Activated CD4-positive, alpha-beta T cell treated with anti-CD3 and anti-CD28 coated beads, Interleukin-2, amount 50 U/mL, for 48 hours (primary cell): ENCODE measurements at regions not wholly inside any gene's neighbourhood (a gene's known extent, or its start where the extent isn't known, plus 50 kb on each side); places are given as distances from the start of the nearest gene placed in this dataset.
"Not testable (repeated sequence)": the region's sequence is repeated elsewhere in the genome, so short reads cannot be mapped to it uniquely, and the experiment has no call there.

Source experiments
- DNase-seq, 2 experiments: peaks; one replicate each; pipeline ENCODE4 v3.0.0-alpha.2; 2020

DNA sequence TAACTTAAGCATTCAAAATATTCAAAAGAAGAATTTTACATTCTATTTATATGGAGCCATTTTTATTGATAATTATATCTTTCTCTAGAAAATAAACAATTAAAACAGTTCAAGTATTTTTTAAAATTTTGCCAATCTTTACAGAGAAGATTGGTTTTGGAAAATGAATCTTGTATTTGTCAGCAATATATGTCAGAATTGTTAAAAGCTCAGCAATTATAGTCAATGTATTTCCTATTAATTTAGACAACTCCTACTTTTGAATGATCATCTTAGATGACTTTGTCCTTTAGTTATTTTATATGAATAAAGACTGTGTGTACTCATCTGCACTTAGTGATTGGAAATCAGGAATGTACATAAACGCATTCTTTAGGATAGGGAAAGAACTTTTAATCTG is 223.9 kb upstream of the MAD2L1 start:
- DNase-seq = no peak

- no peak for DNase-seq
These were observed 220.2 kb upstream of the MAD2L1 start for GRCh38 chr4:120286813-120287212.

DNA sequence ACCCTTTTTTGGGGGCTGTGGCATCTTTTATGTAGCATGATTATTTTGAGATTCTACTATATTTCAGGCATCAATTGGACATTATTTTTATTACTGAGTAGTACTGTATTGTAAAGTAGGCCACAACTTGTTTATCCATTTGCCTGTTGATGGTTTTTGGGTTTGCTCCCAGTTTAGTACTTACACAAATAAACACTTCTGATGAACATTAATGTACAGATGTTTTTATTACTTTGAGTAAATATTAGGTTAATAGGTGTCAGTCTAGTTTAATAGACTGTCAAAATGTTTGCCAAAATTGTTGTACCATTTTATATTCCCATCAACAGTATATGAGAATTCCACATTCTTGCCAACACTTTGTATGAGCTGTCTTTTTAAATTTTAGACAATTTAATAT is 214.9 kb upstream of the MAD2L1 start:
- DNase-seq = no peak

DNA sequence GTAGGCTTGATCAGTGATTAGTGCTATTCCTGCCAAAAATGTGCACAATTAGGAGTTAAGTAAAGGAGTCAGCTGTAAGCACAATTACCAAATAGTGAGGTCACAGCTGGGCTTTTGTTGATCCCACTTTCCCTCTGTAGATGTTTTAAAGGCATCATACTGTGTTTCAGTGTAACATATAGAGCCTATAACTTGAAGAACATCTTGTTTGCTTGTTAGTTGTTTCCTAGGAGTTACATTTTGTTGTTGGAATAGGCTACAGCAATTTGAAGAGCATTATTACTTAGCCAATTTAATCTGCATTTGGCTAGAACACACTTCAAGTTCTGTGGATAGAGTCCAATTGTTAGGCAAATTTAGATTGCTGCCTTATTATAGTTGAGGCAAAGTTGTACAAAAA is 210.7 kb upstream of the MAD2L1 start:
- no peak for DNase-seq

- DNase-seq = no peak
These were observed 200.0 kb upstream of the MAD2L1 start for GRCh38 chr4:120266602-120267001.

DNA sequence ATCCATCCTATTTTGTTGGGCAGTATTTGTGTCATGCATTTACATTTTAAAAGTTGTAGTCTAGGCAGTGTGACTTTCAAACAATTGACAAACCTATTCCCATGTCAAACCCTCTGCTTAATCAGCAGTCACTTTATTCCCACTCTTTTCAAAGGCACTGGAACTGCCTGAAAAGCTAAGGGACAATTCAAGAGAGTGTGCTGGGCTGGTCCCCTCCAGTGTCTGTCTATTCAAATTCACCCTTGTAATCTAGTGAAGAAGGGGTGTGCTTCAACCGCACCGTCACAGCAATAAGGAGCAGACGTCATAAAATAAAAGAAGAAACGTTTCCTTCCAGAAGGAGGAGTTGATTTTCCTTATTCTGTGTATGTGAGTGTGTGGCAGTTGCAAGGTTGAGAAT is 197.0 kb upstream of the MAD2L1 start:
- no peak for DNase-seq

DNA sequence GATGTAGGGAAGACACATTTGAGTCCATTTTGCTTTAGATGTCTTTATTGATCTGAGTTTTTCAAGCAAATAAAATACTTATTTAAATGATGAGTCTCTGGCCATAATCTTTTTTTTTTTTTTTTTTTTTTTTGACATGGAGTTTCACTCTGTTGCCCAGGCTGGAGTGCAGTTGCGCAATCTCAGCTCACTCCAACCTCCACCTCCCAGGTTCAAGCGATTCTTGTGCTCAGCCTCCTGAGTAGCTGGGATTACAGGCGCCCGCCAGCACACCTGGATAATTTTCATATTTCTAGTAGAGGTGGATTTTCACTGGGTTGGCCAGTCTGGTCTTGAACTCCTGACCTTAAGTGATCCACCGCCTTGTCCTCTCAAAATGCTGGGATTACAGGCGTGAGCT is 194.5 kb upstream of the MAD2L1 start:
- no peak for DNase-seq

DNA sequence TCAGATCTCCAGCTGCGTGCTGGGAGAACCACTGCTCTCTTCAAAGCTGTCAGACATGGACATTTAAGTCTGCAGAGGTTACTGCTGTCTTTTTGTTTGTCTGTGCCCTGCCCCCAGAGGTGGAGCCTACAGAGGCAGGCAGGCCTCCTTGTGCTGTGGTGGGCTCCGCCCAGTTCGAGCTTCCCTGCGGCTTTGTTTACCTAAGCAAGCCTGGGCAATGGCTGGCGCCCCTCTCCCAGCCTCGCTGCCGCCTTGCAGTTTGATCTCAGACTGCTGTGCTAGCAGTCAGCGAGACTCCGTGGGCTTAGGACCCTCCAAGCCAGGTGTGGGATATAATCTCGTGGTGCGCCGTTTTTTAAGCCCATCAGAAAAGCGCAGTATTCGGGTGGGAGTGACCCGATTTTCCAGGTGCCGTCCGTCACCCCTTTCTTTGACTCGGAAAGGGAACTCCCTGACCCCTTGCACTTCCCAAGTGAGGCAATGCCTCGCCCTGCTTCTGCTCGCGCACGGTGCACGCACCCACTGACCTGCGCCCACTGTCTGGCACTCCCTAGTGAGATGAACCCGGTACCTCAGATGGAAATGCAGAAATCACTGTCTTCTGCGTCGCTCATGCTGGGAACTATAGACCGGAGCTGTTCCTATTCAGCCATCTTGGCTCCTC is 189.6 kb upstream of the MAD2L1 start:
- not testable (repeated sequence) for DNase-seq

DNA sequence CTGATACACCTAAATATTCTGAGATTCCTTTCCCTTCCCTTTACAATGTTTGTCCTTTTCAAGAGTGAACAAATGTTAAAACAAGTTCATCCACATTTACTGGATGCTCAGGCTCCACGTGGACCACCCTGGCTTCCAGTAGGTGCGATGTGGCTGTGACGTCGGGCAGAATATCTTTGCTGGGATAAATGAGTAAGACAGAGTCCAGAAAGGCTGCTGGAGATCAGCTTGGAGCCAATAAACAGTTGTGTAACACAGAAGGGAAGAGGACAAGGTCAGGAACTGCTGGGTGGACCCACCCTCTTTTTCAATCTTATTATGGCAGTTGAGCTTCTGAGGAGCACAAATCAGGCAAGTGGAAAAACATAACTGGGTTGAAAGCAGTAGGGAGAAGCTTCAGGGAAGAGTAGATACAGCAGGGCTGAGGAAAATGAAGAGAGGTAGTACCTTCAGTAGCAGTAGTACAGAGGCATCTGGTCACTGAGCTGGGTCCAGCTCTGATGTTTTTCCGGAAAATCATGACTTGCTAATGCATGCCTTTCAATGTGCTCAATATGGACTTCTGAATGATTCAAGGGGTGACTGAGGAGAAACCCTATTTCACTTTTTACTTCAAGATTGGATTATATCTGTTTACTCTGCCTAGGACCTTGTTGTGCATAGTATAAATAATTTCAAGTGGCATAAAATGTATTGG is 171.8 kb upstream of the MAD2L1 start:
- no peak for DNase-seq

- DNase-seq = no peak
These were observed 170.2 kb upstream of the MAD2L1 start for GRCh38 chr4:120236873-120237272.

- no peak for DNase-seq
These were observed 165.4 kb upstream of the MAD2L1 start for GRCh38 chr4:120232050-120232449.

DNA sequence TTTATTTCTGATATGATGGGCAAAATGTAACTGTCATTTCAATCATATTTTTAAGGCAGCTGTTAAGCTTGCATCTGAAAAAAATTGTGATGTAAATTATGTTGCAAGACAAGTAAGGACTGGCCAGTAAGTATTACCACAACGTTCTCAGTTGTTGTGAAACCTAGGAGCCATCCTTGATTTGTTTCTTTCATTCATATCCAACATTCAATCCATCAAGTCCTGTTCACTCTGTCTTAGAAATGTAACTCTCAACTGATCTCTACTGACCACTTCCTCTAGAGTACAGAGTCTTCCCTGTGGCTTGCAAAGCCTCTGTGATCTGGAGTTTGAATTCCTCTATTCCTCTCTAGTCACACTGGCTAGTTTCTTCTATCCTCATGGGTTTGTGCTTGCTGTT is 161.4 kb upstream of the MAD2L1 start:
- no peak for DNase-seq

GRCh38 chr4:120227554-120227953 is 160.9 kb upstream of the MAD2L1 start:
- no peak for DNase-seq

DNA sequence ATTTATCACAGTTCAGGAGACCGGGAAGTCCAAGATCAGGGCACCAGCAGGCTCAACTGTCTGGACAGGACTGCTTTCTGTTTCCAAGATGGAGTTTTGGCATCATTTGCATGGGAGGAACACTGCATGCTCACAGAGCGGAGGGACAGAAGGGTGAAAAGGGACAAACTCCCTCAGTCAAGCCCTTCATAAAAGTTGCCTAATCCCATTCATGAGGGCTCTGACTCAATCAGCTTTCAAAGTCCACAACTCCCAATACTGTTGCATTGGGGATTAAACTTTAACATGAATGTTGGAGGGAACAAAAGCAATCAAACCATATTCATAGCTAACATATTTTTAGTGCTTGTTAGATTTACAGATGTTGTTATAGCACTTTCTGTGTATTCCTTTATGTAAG is 158.9 kb upstream of the MAD2L1 start:
- DNase-seq = no peak

DNA sequence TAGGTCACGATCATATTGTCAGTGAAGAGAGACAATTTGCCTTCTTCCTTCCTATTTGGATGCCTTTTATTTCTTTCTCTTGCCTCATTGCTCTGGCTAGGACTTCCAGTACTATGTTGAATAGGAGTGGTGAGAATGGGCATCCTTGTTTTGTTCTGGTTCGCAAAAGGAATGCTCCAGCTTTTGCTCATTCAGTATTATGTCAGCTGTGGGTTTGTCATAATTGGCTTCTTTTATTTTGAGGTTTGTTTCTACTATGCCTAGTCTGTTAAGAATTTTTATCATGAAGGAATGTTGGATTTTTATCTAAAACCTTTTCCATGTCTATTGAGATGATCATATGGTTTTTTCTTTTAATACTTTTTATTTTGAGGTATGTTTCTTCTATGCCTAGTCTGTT is 152.3 kb upstream of the MAD2L1 start:
- no peak for DNase-seq

DNA sequence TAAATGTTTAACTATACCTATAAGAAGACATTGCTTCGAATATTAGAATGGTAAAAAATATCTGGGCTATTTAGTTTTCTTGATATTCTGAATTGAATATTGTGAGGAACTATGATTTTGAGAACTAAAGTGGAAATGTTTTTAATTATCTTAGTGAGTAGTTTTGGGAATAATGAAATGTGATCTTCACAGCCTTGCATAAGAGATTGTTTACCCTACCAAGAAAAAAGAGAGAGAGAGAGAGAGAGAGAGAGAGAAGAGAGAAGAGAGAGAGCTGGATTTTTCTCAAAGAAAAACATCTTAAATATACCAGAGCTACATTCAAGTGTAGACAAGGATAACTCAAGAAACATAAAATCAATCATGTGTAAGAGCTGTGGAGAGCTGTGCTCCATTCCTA is 148.7 kb upstream of the MAD2L1 start:
- DNase-seq = no peak

DNA sequence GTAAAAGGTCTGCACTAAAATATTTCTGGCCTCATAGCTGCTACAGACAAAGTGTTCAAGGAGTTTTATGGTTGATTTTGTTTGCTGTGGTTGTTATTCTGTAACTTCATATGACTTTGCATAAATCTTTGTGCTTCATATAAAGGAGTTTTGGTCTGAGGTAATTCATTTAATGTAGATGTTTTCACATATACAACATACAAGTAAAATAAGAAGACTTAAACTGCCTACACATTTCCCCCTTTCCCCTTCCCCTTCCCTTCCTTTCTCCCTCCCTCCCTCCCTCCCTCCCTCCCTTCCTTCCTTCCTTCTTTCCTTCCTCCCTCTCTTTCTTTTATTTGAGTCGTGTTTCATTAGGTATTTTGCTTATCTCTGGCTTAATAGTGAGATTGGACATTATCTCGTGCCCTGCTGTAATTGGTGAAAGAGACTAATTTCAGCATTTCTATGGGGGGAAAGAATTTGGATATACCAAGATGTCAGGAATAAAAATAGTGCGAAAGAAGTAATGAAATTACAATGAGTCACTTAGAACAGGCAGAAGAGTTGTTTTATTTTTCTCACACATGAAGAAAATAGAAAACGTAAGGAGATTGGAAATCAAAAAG is 144.9 kb upstream of the MAD2L1 start:
- DNase-seq = no peak

DNA sequence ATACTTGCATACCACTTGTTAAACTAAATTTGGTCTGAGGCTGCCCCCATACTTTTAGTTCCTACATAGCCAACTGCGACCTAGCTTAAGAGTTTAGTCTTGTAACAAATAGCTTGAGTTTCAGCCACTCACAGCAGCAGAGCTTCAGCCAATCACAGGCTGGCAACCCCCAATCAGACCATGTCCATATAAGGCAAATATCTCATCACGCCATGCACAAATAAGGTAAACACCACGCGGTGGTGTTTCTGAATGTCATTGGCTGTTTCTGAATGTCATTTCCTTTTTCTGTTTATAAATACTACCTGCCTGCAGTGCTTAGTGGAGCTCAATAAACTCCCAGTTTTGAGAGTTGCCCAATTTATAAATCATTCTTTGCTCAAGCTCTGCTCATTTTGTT is 143.1 kb upstream of the MAD2L1 start:
- DNase-seq = no peak

GRCh38 chr4:120207021-120207420 is 140.4 kb upstream of the MAD2L1 start:
- no peak for DNase-seq

DNA sequence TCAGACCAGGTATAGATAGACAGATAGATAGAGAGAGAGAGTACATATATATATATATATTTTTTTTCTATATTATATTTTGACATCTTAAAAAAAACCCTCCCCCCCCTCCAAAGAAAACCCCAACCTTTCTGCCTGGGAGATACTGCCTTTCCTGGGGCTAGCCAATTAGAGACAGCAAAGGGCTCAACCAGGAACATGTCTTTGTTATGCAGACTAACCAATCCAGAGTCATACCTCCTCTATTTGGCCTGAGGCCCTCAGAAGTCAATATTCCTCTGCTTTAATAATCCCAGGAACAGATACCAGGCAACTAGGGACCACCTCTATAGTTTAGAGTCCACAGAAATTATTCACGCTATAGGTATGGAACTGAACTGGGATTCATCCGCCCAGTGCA is 135.6 kb upstream of the MAD2L1 start:
- no peak for DNase-seq

DNA sequence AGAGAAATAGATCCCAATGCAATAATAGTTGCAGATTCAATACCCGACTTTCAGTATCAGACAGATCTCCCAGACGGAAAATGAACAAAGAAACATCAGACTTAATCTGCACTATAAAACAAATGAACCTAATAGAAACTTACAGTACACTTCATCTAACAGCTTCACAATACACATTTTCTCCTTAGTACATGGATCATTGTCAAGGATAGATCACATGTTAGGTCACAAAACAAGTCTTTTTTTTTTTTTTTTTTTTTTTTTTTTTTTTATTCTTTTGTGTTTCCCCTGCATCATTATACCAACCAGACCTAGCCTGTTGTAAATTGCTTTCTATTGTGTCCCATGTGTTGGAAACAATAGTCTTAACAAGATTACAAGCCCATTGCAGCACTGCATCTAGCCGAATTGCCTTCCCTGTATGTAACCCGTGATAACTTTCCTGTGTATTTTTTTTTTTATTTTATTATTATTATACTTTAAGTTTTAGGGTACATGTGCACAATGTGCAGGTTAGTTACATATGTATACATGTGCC is 134.0 kb upstream of the MAD2L1 start:
- not testable (repeated sequence) for DNase-seq

GRCh38 chr4:120198411-120198810 is 131.8 kb upstream of the MAD2L1 start:
- no peak for DNase-seq

DNA sequence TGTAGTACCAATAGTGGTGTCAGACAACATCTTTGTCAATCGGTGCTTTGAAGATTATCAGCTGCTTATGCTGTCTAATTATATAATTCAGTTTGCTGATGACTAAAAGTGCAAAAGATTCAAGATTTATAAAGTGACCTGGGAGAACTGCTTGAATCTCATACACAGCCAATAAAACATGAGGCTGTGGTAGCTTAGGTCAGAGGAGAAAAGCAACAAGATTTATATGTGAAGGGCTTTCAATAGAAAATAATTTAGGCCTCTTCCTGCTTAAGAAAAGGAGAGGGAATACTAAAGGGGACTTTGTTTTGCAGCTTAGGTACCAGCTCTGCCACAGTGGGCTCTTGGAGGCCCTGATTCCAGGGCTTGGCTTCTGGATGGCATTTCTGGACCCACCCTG is 111.0 kb upstream of the MAD2L1 start:
- no peak for DNase-seq

- no peak for DNase-seq
These were observed 108.6 kb upstream of the MAD2L1 start for GRCh38 chr4:120175272-120175671.
